ENCODE measurements at regions not wholly inside any gene's neighbourhood (a gene's known extent, or its start where the extent isn't known, plus 50 kb on each side); places are given as distances from the start of the nearest gene placed in this dataset.

- no peak for FAIRE-seq
Measured at GRCh38 chr2:128368437-128369107, 49.9 kb upstream of the HS6ST1 start.

- no peak for FAIRE-seq
Measured at GRCh38 chr2:128369108-128369555, 50.5 kb upstream of the HS6ST1 start.

GRCh38 chr2:128369602-128370467 is 51.2 kb upstream of the HS6ST1 start:
- no peak for FAIRE-seq

GRCh38 chr2:128370468-128371247 is 52.0 kb upstream of the HS6ST1 start:
- no peak for FAIRE-seq

- FAIRE-seq, result no peak
Measured at GRCh38 chr2:128371248-128371630, 52.6 kb upstream of the HS6ST1 start.

- FAIRE-seq, result no peak
Measured at GRCh38 chr2:128371648-128372345, 53.1 kb upstream of the HS6ST1 start.

- no peak for FAIRE-seq
Measured at GRCh38 chr2:128372621-128373341, 54.1 kb upstream of the HS6ST1 start.

GRCh38 chr2:128373451-128374000 is 54.9 kb upstream of the HS6ST1 start:
- FAIRE-seq, result no peak

- FAIRE-seq, result no peak
Measured at GRCh38 chr2:128374001-128374710, 55.5 kb upstream of the HS6ST1 start.

- FAIRE-seq, result no peak
Measured at GRCh38 chr2:128374711-128375413, 56.2 kb upstream of the HS6ST1 start.

- no peak for FAIRE-seq
Measured at GRCh38 chr2:128375454-128375853, 56.8 kb upstream of the HS6ST1 start.

GRCh38 chr2:128376241-128377041 is 57.8 kb upstream of the HS6ST1 start:
- no peak for FAIRE-seq

- FAIRE-seq, result no peak
Measured at GRCh38 chr2:128377071-128377910, 58.6 kb upstream of the HS6ST1 start.

GRCh38 chr2:128378231-128379020 is 59.8 kb upstream of the HS6ST1 start:
- FAIRE-seq, result no peak

GRCh38 chr2:128379021-128380015 is 60.6 kb upstream of the HS6ST1 start:
- no peak for FAIRE-seq
